Activated CD8-positive, alpha-beta T cell treated with anti-CD3 and anti-CD28 coated beads for 36 hours (primary cell): ENCODE measurements at regions not wholly inside any gene's neighbourhood (a gene's known extent, or its start where the extent isn't known, plus 50 kb on each side); places are given as distances from the start of the nearest gene placed in this dataset.

ENCODE experiments used
- ATAC-seq: fragments of 200-7000 bp; cut with Tn5 transposase; one replicate; pipeline ENCODE4 v1.10.0; 2021; ENCODE audit warnings: mild to moderate bottlenecking, moderate library complexity
- CTCF ChIA-PET: fragments of 350-600 bp; sonication (Branson Sonifier 250); formaldehyde crosslinking; loops from one replicate; lab custom pipeline; 2021; ENCODE audit warnings: antibody characterized with exemption; lab: Charles Lee
- POLR2A ChIA-PET: fragments of 350-600 bp; sonication (Branson Sonifier 250); formaldehyde crosslinking; loops from one replicate; lab custom pipeline; 2021; ENCODE audit warnings: antibody characterized with exemption; lab: Charles Lee
- DNase-seq: peaks from one replicate; pipeline ENCODE4 v3.0.0-alpha.2; 2020
- H3K27ac Mint-ChIP-seq: one replicate; pipeline ENCODE4 v1.8.0; 2021; ENCODE audit warnings: mild to moderate bottlenecking, mixed read lengths
- H3K27me3 Mint-ChIP-seq: one replicate; pipeline ENCODE4 v1.8.0; 2021; ENCODE audit warnings: mixed read lengths
- H3K36me3 Mint-ChIP-seq: one replicate; pipeline ENCODE4 v1.8.0; 2021; ENCODE audit warnings: low read depth, mixed read lengths
- H3K4me1 Mint-ChIP-seq: one replicate; pipeline ENCODE4 v1.8.0; 2021; ENCODE audit warnings: low read depth, mixed read lengths
- H3K4me3 Mint-ChIP-seq: one replicate; pipeline ENCODE4 v1.8.0; 2021; ENCODE audit warnings: mild to moderate bottlenecking, moderate library complexity, mixed read lengths
- H3K9me3 Mint-ChIP-seq: one replicate; pipeline ENCODE4 v1.8.0; 2021; ENCODE audit warnings: mixed read lengths
- intact Hi-C: fragments of 100-400 bp; cut with micrococcal nuclease; formaldehyde crosslinking; loops from one replicate; pipeline ENCODE4 v1.10.0; 2022
- TF ChIP-seq, protein P1 (sequence below): fragments of 200-600 bp; IDR thresholded peaks from one replicate; pipeline ENCODE4 v1.8.0; 2022; ENCODE audit warnings: antibody characterized with exemption, mild to moderate bottlenecking

DNA sequence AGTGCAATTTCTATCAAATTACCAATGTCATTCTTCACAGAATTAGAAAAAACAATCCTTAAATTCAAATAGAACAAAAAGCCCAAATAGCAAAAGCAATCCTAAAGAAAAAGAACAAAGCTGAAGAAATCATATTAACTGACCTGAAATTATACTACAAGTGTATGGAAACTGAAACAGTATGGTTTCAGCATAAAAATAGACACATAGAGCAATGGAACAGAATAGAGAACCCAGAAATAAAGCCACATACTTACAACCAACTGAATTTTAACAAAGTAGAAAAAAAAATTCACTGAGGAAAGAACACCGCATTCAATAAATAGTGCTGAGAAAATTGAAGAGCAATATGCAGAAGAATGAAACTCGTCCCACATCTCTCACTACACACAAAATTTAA is 142.0 kb upstream of the CHRM2 start:
- ATAC-seq (no peak), DNase-seq (no peak)
- Mint-ChIP-seq H3K36me3 (no peaks in the 10 kb centered on the region), H3K4me1 (no peaks in the 10 kb centered on the region), H3K9me3 (peaks cover 6% of the 10 kb centered on the region), H3K27me3 (no peaks in the 10 kb centered on the region), H3K4me3 (no peak overlapping the region), H3K27ac (no peak overlapping the region)
- intact Hi-C loops, result no loop called here
- TF ChIP-seq, protein P1, sequence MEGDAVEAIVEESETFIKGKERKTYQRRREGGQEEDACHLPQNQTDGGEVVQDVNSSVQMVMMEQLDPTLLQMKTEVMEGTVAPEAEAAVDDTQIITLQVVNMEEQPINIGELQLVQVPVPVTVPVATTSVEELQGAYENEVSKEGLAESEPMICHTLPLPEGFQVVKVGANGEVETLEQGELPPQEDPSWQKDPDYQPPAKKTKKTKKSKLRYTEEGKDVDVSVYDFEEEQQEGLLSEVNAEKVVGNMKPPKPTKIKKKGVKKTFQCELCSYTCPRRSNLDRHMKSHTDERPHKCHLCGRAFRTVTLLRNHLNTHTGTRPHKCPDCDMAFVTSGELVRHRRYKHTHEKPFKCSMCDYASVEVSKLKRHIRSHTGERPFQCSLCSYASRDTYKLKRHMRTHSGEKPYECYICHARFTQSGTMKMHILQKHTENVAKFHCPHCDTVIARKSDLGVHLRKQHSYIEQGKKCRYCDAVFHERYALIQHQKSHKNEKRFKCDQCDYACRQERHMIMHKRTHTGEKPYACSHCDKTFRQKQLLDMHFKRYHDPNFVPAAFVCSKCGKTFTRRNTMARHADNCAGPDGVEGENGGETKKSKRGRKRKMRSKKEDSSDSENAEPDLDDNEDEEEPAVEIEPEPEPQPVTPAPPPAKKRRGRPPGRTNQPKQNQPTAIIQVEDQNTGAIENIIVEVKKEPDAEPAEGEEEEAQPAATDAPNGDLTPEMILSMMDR, result no peak
- CTCF ChIA-PET, result no interaction called here
- POLR2A ChIA-PET, result no interaction called here

DNA sequence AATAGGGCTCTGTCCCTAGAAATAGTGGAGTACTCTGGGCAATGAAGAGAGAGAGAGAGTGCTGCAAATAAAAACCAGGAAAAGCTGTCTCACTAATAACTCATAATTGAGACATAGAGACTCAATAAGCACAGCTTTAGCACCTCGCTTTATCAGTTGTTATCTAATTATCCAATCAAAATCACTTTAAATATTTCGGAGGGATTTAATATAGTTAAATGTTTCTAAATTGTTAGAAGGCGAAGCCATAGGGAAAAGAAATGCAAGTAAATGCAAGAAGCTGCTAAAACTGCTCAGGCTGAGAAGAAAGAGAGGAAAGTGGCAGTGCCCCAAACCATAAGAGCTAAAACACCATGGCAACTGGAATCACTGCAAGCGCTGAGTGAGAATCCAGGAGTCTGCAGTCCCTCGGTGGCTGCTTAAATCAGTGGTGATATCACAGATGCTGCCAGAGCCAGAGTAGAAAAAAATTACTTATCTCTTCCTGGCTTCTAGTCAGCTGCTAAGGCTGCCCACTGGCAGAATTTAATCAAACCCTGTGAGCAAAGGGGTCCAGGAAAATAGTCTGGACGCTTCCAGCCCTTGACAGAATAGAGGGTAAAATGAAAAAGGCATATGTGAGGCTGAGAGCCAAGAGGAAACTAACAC is 150.4 kb upstream of the CHRM2 start:
- Mint-ChIP-seq H3K4me1 (no peaks in the 10 kb centered on the region), H3K27me3 (no peaks in the 10 kb centered on the region), H3K36me3 (no peaks in the 10 kb centered on the region), H3K9me3 (peaks cover 7% of the 10 kb centered on the region), H3K27ac (no peak overlapping the region), H3K4me3 (no peak overlapping the region)
- no peak for ATAC-seq
- TF ChIP-seq, protein P1, result no peak
- intact Hi-C loops, result no loop called here
- ChIA-PET CTCF (no interaction called here), POLR2A (no interaction called here)
- DNase-seq, result no peak

DNA sequence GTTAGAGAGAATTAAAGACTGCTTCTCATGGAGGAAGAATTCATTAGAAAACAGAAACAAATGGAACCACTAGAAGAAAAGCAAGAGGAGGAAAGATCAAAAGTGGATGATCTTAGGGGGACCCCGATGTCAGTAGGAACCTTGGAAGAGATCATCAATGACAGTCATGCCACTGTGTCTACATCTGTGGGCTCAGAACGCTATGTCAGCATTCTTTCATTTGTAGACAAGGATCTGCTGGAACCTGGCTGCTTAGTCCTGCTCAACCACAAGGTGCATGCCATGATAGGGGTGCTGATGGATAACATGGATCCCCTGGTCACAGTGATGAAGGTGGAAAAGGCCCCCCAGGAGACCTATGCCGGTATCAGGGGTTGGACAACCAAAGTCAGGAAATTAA is 154.4 kb upstream of the CHRM2 start:
- TF ChIP-seq, protein P1, result no peak
- no peak for ATAC-seq
- intact Hi-C loops, result no loop called here
- Mint-ChIP-seq H3K4me3 (no peak overlapping the region), H3K27ac (no peak overlapping the region), H3K4me1 (no peaks in the 10 kb centered on the region), H3K9me3 (peaks cover 3% of the 10 kb centered on the region), H3K27me3 (no peaks in the 10 kb centered on the region), H3K36me3 (no peaks in the 10 kb centered on the region)
- ChIA-PET CTCF (no interaction called here), POLR2A (no interaction called here)
- no peak for DNase-seq

DNA sequence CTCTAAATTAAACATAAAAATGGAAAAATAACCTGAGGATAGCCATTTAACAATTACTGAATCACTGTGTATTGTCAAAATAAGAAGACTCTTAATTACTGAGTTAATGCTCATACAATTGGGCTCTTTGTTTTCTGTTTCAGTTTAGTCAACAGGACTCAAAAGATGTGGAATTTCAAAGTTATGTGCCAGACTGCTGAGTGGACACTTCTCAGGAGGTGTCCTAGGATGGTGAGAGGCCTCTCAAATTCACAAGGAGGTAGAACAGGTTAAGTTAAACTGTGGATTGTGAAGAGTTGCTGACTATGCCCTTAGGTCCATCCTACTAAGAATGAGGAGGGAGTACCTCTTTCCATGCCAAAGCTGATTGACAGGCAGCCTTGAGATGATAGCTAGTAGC is 157.7 kb upstream of the CHRM2 start:
- intact Hi-C loops, result no loop called here
- H3K27ac Mint-ChIP-seq, result no peak overlapping the region
- ATAC-seq, result no peak

DNA sequence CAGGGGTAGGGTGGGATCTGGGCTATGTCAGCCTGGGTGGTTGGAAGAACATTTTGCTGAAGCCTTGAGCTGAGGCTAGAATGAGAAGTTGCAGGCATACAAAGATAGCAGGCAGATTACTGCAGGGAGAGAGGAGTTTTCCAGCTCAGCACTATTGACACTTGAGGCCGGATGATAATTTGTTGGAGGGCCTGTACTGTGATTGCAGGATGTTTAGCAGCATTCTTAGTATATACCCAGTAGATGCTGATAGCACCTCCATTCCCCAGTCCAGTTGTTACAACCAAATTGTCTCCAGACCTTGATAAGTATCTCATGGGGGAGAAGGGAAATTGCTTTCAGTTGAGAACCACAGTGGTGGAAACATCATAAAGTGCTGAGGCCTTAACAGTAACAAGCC is 158.6 kb upstream of the CHRM2 start:
- Mint-ChIP-seq H3K4me1 (no peaks in the 10 kb centered on the region), H3K27me3 (no peaks in the 10 kb centered on the region), H3K9me3 (peaks cover 7% of the 10 kb centered on the region), H3K4me3 (no peak overlapping the region), H3K27ac (no peak overlapping the region), H3K36me3 (no peaks in the 10 kb centered on the region)
- TF ChIP-seq, protein P1, result no peak
- intact Hi-C loops, result no loop called here
- ATAC-seq, result no peak
- DNase-seq, result no peak
- ChIA-PET POLR2A (no interaction called here), CTCF (no interaction called here)

More for the DNA sequence above, 157.7 kb upstream of the CHRM2 start:
- Mint-ChIP-seq H3K9me3 (peaks cover 7% of the 10 kb centered on the region), H3K27me3 (no peaks in the 10 kb centered on the region), H3K36me3 (no peaks in the 10 kb centered on the region), H3K4me1 (no peaks in the 10 kb centered on the region), H3K4me3 (no peak overlapping the region)
- DNase-seq, result no peak
- POLR2A ChIA-PET, result no interaction called here
- TF ChIP-seq, protein P1, result no peak
- CTCF ChIA-PET, result no interaction called here
